Peyer's patch (tissue), 4 donors: ENCODE measurements at regions not wholly inside any gene's neighbourhood (a gene's known extent, or its start where the extent isn't known, plus 50 kb on each side); places are given as distances from the start of the nearest gene placed in this dataset.

Experiments
- DNase-seq, 3 donors: peaks; one replicate each; pipeline ENCODE4 v3.0.0-alpha.2; 2017 to 2019
- H3K27ac ChIP-seq, 4 donors: fragments of 200-600 bp; sonication (generic); one replicate each; pipeline ENCODE4 v1.5.1; 2016 to 2019
- H3K27me3 ChIP-seq, 2 donors: fragments of 200-600 bp; sonication (generic); one replicate each; pipeline ENCODE4 v1.5.1; 2019
- H3K36me3 ChIP-seq, 3 donors: fragments of 200-600 bp; sonication (generic); one replicate each; pipeline ENCODE4 v1.5.1; 2016 to 2019
- H3K4me1 ChIP-seq, 4 donors: fragments of 200-600 bp; sonication (generic); one replicate each; pipeline ENCODE4 v1.5.1; 2016 to 2019
- H3K4me3 ChIP-seq, 4 donors: fragments of 200-600 bp; sonication (generic); 1 replicate in 3 of 4; 2 replicates in 1 of 4; pipeline ENCODE4 v1.5.1; 2016 to 2019; ENCODE audit warnings: mild to moderate bottlenecking in 1 of 4
- H3K9me3 ChIP-seq, 4 donors: fragments of 200-600 bp; sonication (generic); one replicate each; pipeline ENCODE4 v1.5.1; 2016 to 2019; ENCODE audit warnings: mild to moderate bottlenecking in 1 of 4
- CTCF ChIP-seq, 6 experiments: fragments of 450-650 bp in 4 of 6; fragments of 200-600 bp in 2 of 6; sonication (generic) in 1 of 6; IDR thresholded peaks; one replicate each; pipeline ENCODE4 v1.5.1; 2017 to 2019; ENCODE audit warnings: antibody characterized with exemption in 6 of 6, mild to moderate bottlenecking in 3 of 6, moderate library complexity in 1 of 6
- POLR2A ChIP-seq, 2 donors: fragments of 450-650 bp; IDR thresholded peaks; one replicate each; pipeline ENCODE4 v1.5.1; 2017; ENCODE audit warnings: antibody characterized with exemption in 2 of 2, mild to moderate bottlenecking in 2 of 2, moderate library complexity in 2 of 2

DNA sequence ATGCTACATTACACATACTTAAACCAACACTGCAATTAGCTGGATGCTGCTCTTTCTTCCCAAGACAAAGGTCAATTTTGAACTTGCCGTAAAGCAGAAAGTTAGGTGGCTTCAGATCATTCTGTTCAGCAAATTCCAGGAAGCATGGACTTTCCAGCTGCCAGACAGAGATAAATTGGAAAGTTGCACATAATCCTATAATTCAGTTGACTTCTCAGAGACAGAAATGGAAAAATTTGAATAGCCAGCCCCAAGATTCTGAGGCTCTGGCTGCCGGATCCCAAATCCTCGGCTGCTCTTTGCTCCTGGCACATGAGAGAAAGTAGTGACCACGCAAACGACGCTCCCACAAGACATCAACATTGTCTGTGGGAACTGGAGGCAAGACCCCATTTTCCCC lies 105.0 kb upstream of the VIPR2 start:
- Histone ChIP-seq H3K27ac (no peak overlapping the region), H3K4me3 (no peak overlapping the region), H3K9me3 (no peaks in the 10 kb centered on the region), H3K36me3 (no peaks in the 10 kb centered on the region), H3K27me3 (no peaks in the 10 kb centered on the region), H3K4me1 (no peaks in the 10 kb centered on the region)
- DNase-seq, result no peak
- no peak for TF ChIP-seq CTCF (IDR thresholded peaks at IDR 0.05)
- TF ChIP-seq POLR2A (IDR thresholded peaks at IDR 0.05), result no peak

- DNase-seq, result no peak
- Histone ChIP-seq H3K9me3 (no peaks in the 10 kb centered on the region), H3K27ac (no peak overlapping the region), H3K4me1 (no peaks in the 10 kb centered on the region), H3K27me3 (no peaks in the 10 kb centered on the region), H3K4me3 (no peak overlapping the region), H3K36me3 (no peaks in the 10 kb centered on the region)
- no peak for TF ChIP-seq POLR2A (IDR thresholded peaks at IDR 0.05)
- no peak for TF ChIP-seq CTCF (IDR thresholded peaks at IDR 0.05)
These were observed 103.2 kb upstream of the VIPR2 start for GRCh38 chr7:159247910-159248309.

DNA sequence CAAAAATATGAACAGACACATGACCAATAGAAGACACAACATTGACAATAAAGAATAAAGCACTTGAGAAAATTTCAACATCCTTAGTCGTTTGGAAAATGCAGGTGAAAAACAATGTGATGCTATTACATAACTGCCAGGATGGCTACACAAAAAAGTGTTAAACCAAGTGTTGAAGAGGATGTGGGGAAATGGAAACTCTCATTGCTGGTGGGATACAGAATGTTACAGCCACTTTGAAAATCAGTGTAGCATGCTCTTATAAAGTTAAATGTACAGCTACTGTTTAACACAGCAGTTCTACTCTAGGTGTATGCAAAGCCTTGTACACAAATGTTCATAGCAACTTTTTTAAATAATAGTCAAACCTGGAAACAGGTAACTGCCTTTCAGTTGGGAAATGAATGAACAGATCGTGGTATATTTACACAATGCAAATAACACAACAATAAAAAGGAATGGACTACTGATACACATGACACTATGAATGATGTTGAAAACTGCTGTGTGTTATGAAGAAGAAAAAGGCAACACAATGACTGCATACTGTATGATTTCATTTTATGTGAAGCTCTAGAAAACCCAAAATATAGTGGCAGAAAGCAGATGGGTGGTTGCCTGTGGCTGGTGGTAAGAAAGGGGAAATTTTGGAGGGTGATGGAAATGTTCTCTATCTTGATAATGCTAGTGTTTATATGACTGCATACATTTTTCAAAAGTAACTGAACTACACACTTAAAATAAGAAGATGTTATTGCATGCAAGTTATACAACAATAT lies 102.2 kb upstream of the VIPR2 start:
- Histone ChIP-seq H3K36me3 (no peaks in the 10 kb centered on the region), H3K27ac (no peak overlapping the region), H3K9me3 (no peaks in the 10 kb centered on the region), H3K27me3 (no peaks in the 10 kb centered on the region), H3K4me3 (no peak overlapping the region), H3K4me1 (no peaks in the 10 kb centered on the region)
- TF ChIP-seq POLR2A (IDR thresholded peaks at IDR 0.05) (no peak), CTCF (IDR thresholded peaks at IDR 0.05) (no peak)
- DNase-seq, result no peak

- TF ChIP-seq POLR2A (IDR thresholded peaks at IDR 0.05), result no peak
- no peak for TF ChIP-seq CTCF (IDR thresholded peaks at IDR 0.05)
- no peaks in the 10 kb centered on the region for H3K36me3 ChIP-seq
- H3K9me3 ChIP-seq, result no peaks in the 10 kb centered on the region
- H3K27ac ChIP-seq, result no peak overlapping the region
- DNase-seq, result no peak
- H3K4me3 ChIP-seq, result no peak overlapping the region
- no peaks in the 10 kb centered on the region for H3K27me3 ChIP-seq
- no peaks in the 10 kb centered on the region for H3K4me1 ChIP-seq
These were observed 96.3 kb upstream of the VIPR2 start for GRCh38 chr7:159240962-159241361.

DNA sequence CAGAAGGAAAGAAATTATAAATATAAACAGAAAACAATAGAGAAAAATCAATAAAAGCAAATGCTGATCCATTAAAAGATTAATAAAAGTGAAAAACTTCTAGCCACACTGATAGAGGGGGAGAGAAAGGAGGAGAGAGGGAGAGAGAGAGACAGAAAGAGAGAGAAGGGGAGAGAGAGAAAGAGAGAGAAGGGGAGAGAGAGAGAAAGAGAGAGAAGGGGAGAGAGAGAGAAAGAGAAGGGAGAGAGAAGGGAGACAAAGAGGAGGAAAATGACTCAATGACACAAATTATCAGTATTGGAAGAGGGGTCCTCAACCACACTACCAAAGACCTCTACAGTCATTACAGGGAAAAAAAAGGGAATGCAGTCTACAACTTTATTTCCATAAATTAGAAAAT lies 94.4 kb upstream of the VIPR2 start:
- Histone ChIP-seq H3K27me3 (no peaks in the 10 kb centered on the region), H3K4me1 (no peaks in the 10 kb centered on the region), H3K27ac (no peak overlapping the region), H3K4me3 (no peak overlapping the region), H3K9me3 (no peaks in the 10 kb centered on the region), H3K36me3 (no peaks in the 10 kb centered on the region)
- no peak for TF ChIP-seq CTCF (IDR thresholded peaks at IDR 0.05)
- no peak for TF ChIP-seq POLR2A (IDR thresholded peaks at IDR 0.05)
- DNase-seq, result no peak

GRCh38 chr7:159238541-159238940 lies 93.9 kb upstream of the VIPR2 start:
- Histone ChIP-seq H3K27ac (no peak overlapping the region), H3K9me3 (no peaks in the 10 kb centered on the region), H3K4me1 (no peaks in the 10 kb centered on the region), H3K27me3 (no peaks in the 10 kb centered on the region), H3K36me3 (no peaks in the 10 kb centered on the region), H3K4me3 (no peak overlapping the region)
- no peak for DNase-seq
- no peak for TF ChIP-seq POLR2A (IDR thresholded peaks at IDR 0.05)
- no peak for TF ChIP-seq CTCF (IDR thresholded peaks at IDR 0.05)
